Testis (tissue), 2 donors: ENCODE measurements at regions not wholly inside any gene's neighbourhood (a gene's known extent, or its start where the extent isn't known, plus 50 kb on each side); places are given as distances from the start of the nearest gene placed in this dataset.

ENCODE experiments used
- DNase-seq: peaks from one replicate; pipeline ENCODE4 v3.0.0-alpha.2; 2019
- H3K27ac ChIP-seq, 2 donors: fragments of 200-600 bp; sonication (generic); one replicate each; pipeline ENCODE4 v1.5.1; 2019
- H3K27me3 ChIP-seq: fragments of 200-600 bp; sonication (generic); one replicate; pipeline ENCODE4 v1.5.1; 2019
- H3K36me3 ChIP-seq: fragments of 200-600 bp; sonication (generic); one replicate; pipeline ENCODE4 v1.5.1; 2017; ENCODE audit warnings: low read depth; ENCODE audit errors: missing control alignments
- H3K4me1 ChIP-seq: fragments of 200-600 bp; sonication (generic); one replicate; pipeline ENCODE4 v1.5.1; 2019
- H3K4me3 ChIP-seq, 2 donors: fragments of 200-600 bp; sonication (generic); one replicate each; pipeline ENCODE4 v1.5.1; 2017 to 2019
- H3K9me3 ChIP-seq: fragments of 200-600 bp; sonication (generic); one replicate; pipeline ENCODE4 v1.5.1; 2017
- POLR2A ChIP-seq: fragments of 450-650 bp; IDR thresholded peaks from one replicate; pipeline ENCODE4 v1.6.1; 2017; ENCODE audit warnings: antibody characterized with exemption, mild to moderate bottlenecking, moderate library complexity
- WGBS, 2 donors: methylation state at CpG; one replicate each; pipeline ENCODE4 v1.1.5; 2018; 5-methylcytosine and 5-hydroxymethylcytosine counted together
- intact Hi-C: fragments of 100-400 bp; cut with DNase I; formaldehyde crosslinking; loops from one replicate; pipeline ENCODE4 v1.15.1; 2023; ENCODE audit warnings: low total_unique reads
- TF ChIP-seq, protein P1 (sequence below), 3 experiments: fragments of 450-650 bp in 2 of 3; fragments of 200-600 bp in 1 of 3; sonication (generic) in 1 of 3; IDR thresholded peaks; one replicate each; pipeline ENCODE4 v1.5.1; 2016 to 2019; ENCODE audit warnings: antibody characterized with exemption in 3 of 3, mild to moderate bottlenecking in 2 of 3, moderate library complexity in 1 of 3

DNA sequence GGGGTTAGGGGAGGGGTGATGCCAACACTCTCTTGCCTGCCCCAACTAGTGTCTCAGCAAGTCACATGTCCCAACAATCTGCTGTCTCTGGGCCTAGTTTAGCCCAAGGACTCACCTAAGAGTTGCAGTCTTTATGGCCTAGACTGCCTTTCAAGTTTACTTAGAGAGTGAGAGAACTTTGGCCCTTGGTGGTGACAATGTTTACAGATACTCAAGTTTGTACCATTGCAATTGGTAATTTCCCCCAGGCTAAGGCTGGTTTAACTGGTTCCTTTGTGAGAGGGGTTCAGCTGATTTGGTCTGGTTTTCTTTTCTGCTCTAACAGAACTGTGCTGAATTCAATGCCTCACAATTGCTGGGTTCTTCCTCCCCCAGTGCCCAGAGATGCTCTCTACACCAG is 1279.9 kb upstream of the EYS start:
- Histone ChIP-seq H3K4me1 (no peaks in the 10 kb centered on the region), H3K9me3 (no peaks in the 10 kb centered on the region), H3K27me3 (no peaks in the 10 kb centered on the region), H3K4me3 (no peak overlapping the region), H3K27ac (no peak overlapping the region), H3K36me3 (no peaks in the 10 kb centered on the region)
- DNase-seq, result no peak
- TF ChIP-seq, protein P1, sequence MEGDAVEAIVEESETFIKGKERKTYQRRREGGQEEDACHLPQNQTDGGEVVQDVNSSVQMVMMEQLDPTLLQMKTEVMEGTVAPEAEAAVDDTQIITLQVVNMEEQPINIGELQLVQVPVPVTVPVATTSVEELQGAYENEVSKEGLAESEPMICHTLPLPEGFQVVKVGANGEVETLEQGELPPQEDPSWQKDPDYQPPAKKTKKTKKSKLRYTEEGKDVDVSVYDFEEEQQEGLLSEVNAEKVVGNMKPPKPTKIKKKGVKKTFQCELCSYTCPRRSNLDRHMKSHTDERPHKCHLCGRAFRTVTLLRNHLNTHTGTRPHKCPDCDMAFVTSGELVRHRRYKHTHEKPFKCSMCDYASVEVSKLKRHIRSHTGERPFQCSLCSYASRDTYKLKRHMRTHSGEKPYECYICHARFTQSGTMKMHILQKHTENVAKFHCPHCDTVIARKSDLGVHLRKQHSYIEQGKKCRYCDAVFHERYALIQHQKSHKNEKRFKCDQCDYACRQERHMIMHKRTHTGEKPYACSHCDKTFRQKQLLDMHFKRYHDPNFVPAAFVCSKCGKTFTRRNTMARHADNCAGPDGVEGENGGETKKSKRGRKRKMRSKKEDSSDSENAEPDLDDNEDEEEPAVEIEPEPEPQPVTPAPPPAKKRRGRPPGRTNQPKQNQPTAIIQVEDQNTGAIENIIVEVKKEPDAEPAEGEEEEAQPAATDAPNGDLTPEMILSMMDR (IDR thresholded peaks at IDR 0.05), result no peak
- TF ChIP-seq POLR2A, result no peak
- intact Hi-C loops, result no loop called here

- TF ChIP-seq, protein P1 (IDR thresholded peaks at IDR 0.05), result no peak
- TF ChIP-seq POLR2A, result no peak
- intact Hi-C loops, result no loop called here
- WGBS, 2 donors, result 76 to 82% methylated on average over 1 of the region's 1 CpG
- Histone ChIP-seq H3K4me1 (no peaks in the 10 kb centered on the region), H3K36me3 (no peaks in the 10 kb centered on the region), H3K27me3 (no peaks in the 10 kb centered on the region), H3K27ac (no peak overlapping the region), H3K9me3 (no peaks in the 10 kb centered on the region), H3K4me3 (no peak overlapping the region)
- no peak for DNase-seq
Observed at GRCh38 chr6:66985816-66986215, 1278.8 kb upstream of the EYS start.

- Histone ChIP-seq H3K9me3 (no peaks in the 10 kb centered on the region), H3K27ac (no peak overlapping the region), H3K4me1 (no peaks in the 10 kb centered on the region), H3K36me3 (no peaks in the 10 kb centered on the region), H3K4me3 (no peak overlapping the region), H3K27me3 (no peaks in the 10 kb centered on the region)
- TF ChIP-seq POLR2A, result no peak
- TF ChIP-seq, protein P1 (IDR thresholded peaks at IDR 0.05), result no peak
- no peak for DNase-seq
- 73 to 74% methylated on average over 1 of the region's 1 CpG for WGBS, 2 donors
- intact Hi-C loops, result no loop called here
Observed at GRCh38 chr6:66970373-66970772, 1263.3 kb upstream of the EYS start.

- Histone ChIP-seq H3K4me3 (no peak overlapping the region), H3K4me1 (no peaks in the 10 kb centered on the region), H3K36me3 (no peaks in the 10 kb centered on the region), H3K27ac (no peak overlapping the region), H3K9me3 (no peaks in the 10 kb centered on the region), H3K27me3 (no peaks in the 10 kb centered on the region)
- TF ChIP-seq, protein P1 (IDR thresholded peaks at IDR 0.05), result no peak
- no peak for TF ChIP-seq POLR2A
- intact Hi-C loops, result no loop called here
- no peak for DNase-seq
- WGBS, 2 donors, result 83 to 87% methylated on average over 2 of the region's 2 CpGs
Observed at GRCh38 chr6:66965227-66965626, 1258.2 kb upstream of the EYS start.

DNA sequence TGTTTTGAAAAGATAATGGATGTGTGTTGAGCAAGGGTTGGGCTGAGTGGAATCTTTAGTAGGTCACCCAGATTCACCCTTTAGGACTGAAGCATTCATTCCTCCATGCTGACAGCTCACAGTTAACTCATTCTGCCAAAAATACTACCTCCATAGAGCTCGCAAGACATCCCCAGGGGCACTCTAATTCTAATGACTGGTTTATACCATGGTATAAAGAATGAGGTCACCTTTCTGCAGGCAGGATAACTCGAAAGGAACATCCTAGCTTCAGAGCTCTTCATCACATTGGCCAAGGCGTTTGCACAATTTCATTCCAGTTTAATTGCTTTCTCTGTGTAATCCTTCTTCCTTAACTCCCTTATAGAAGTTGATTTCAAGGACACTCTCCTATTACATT is 1257.2 kb upstream of the EYS start:
- H3K27ac ChIP-seq, result no peak overlapping the region
- H3K4me3 ChIP-seq, result no peak overlapping the region
- no peaks in the 10 kb centered on the region for H3K27me3 ChIP-seq
- H3K9me3 ChIP-seq, result no peaks in the 10 kb centered on the region
- no peaks in the 10 kb centered on the region for H3K36me3 ChIP-seq
- DNase-seq, result no peak
- intact Hi-C loops, result no loop called here
- 56 to 71% methylated on average over 3 of the region's 3 CpGs for WGBS, 2 donors
- no peak for TF ChIP-seq POLR2A
- TF ChIP-seq, protein P1 (IDR thresholded peaks at IDR 0.05), result no peak
- H3K4me1 ChIP-seq, result no peaks in the 10 kb centered on the region
